Parathyroid adenoma (tissue), 2 donors: ENCODE measurements at regions not wholly inside any gene's neighbourhood (a gene's known extent, or its start where the extent isn't known, plus 50 kb on each side); places are given as distances from the start of the nearest gene placed in this dataset.

Experiments
- H2AFZ ChIP-seq: fragments of 300-600 bp; sonication (generic); one replicate; pipeline ENCODE4 v1.7.0; 2017; ENCODE audit warnings: antibody characterized with exemption, mild to moderate bottlenecking
- H3K27ac ChIP-seq: fragments of 300-600 bp; sonication (generic); one replicate; pipeline ENCODE4 v1.7.0; 2017
- H3K27me3 ChIP-seq: fragments of 300-600 bp; sonication (generic); one replicate; pipeline ENCODE4 v1.7.0; 2017; ENCODE audit warnings: low read length; ENCODE audit not compliant: control insufficient read depth, insufficient read depth
- H3K36me3 ChIP-seq: fragments of 300-600 bp; sonication (generic); one replicate; pipeline ENCODE4 v1.7.0; 2017; ENCODE audit warnings: low read length; ENCODE audit not compliant: control insufficient read depth, insufficient read depth
- H3K4me1 ChIP-seq: fragments of 300-600 bp; sonication (generic); one replicate; pipeline ENCODE4 v1.7.0; 2017; ENCODE audit warnings: control low read depth
- H3K4me2 ChIP-seq: fragments of 300-600 bp; sonication (generic); one replicate; pipeline ENCODE4 v1.7.0; 2017; ENCODE audit warnings: low read length
- H3K4me3 ChIP-seq: fragments of 300-600 bp; sonication (generic); one replicate; pipeline ENCODE4 v1.7.0; 2017; ENCODE audit warnings: low read depth, low read length
- H3K79me2 ChIP-seq: fragments of 300-600 bp; sonication (generic); one replicate; pipeline ENCODE4 v1.7.0; 2017; ENCODE audit warnings: control low read depth
- H3K9ac ChIP-seq: fragments of 300-600 bp; sonication (generic); one replicate; pipeline ENCODE4 v1.7.0; 2017; ENCODE audit warnings: mild to moderate bottlenecking
- H3K9me3 ChIP-seq: fragments of 300-600 bp; sonication (generic); one replicate; pipeline ENCODE4 v1.7.0; 2017; ENCODE audit warnings: low read length; ENCODE audit not compliant: control insufficient read depth
- CTCF ChIP-seq: fragments of 300-600 bp; sonication (generic); IDR thresholded peaks from one replicate; pipeline ENCODE4 v1.7.0; 2017; ENCODE audit warnings: antibody characterized with exemption, mild to moderate bottlenecking
- donor health status: primary hyperparathyroidism.

DNA sequence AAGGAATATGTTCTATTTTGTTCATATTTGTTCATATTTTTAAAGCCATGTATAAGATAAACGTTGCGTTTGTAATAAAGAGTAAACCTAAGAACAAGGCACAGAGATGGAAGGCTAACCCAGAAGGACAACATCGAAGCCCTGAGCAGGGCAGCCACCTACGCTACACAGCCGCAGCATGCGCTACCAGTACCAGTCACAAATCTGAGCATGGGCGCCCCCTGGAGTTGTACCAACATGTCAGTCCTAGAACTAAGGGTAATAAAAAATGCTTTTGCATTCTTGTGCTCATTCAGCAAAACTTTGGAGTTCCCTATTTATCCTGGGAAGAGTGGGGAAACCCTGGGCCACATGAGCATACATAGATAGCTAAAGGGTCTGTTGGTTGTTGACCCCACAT lies 70.6 kb downstream of the PLEKHG1 start:
- Histone ChIP-seq H3K27ac (no peak overlapping the region), H2AFZ (no peak overlapping the region), H3K4me1 (peaks cover 28% of the 10 kb centered on the region), H3K27me3 (no peaks in the 10 kb centered on the region), H3K4me3 (no peak overlapping the region), H3K9me3 (no peaks in the 10 kb centered on the region), H3K36me3 (no peaks in the 10 kb centered on the region), H3K79me2 (peaks cover 50% of the 10 kb centered on the region), H3K9ac (no peak overlapping the region), H3K4me2 (no peak overlapping the region)
- TF ChIP-seq CTCF = no peak

GRCh38 chr6:150672800-150673199 lies 73.1 kb downstream of the PLEKHG1 start:
- Histone ChIP-seq H3K9me3 (no peaks in the 10 kb centered on the region), H3K4me2 (no peak overlapping the region), H3K27me3 (no peaks in the 10 kb centered on the region), H3K9ac (no peak overlapping the region), H3K27ac (no peak overlapping the region), H3K79me2 (peaks cover 59% of the 10 kb centered on the region), H3K4me1 (peaks cover 17% of the 10 kb centered on the region), H2AFZ (no peak overlapping the region), H3K4me3 (no peak overlapping the region), H3K36me3 (no peaks in the 10 kb centered on the region)
- TF ChIP-seq CTCF = no peak

DNA sequence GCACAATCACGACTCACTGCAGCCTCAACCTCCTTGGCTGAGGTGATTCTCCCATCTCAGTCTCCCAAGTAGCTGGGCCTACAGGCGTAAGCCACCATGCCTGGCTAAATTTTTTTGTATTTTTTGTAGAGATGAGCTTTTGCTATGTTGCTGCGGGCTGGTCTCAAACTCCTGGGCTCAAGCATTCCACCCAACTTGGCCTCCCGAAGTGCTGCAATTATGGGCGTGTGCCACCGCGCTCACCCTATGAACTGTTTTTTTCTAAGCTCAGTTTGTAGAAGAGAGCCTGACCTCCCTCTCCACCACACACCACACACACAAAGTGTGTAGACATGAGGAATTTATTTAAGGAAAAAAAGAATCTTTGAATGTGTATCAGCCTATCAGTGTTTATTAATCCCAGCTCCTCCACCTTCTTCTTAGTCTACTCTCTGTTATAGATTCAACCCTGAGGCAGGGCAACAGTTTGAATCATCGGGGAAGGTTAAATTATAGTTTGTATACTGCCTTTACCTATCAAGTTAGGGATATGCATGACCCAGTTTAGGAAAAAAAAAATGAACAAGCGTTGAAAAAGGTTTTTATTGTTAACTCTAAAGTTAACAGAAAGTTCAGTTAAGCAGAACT lies 74.1 kb downstream of the PLEKHG1 start:
- no peak overlapping the region for H3K4me3 ChIP-seq
- H3K27me3 ChIP-seq = no peaks in the 10 kb centered on the region
- H3K27ac ChIP-seq = no peak overlapping the region
- H3K9me3 ChIP-seq = no peaks in the 10 kb centered on the region
- H3K36me3 ChIP-seq = no peaks in the 10 kb centered on the region
- H2AFZ ChIP-seq = no peak overlapping the region
- H3K79me2 ChIP-seq = peaks cover 67% of the 10 kb centered on the region
- no peak overlapping the region for H3K9ac ChIP-seq
- TF ChIP-seq CTCF = no peak
- no peak overlapping the region for H3K4me2 ChIP-seq
- peaks cover 12% of the 10 kb centered on the region for H3K4me1 ChIP-seq

DNA sequence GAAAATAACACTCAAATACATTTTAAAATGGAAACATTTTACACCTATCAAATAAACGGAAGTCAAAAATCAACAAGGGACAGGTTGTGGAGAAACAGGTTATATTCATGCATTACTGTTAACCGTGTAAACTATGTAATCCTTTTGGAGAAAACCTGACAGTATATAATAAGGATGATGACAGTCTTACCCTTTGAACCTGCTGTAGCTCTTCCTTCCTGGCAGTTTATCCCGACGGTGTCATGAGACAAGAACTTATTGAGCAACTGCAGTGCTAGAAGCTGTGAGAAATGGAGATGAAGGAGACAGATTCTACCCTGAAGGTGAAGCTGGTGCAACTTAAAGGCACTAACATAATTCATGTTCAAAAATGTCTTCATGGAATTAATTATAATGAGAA lies 76.7 kb downstream of the PLEKHG1 start:
- H3K36me3 ChIP-seq = no peaks in the 10 kb centered on the region
- H3K4me1 ChIP-seq = peaks cover 21% of the 10 kb centered on the region
- no peak for TF ChIP-seq CTCF
- no peaks in the 10 kb centered on the region for H3K9me3 ChIP-seq
- H3K27ac ChIP-seq = no peak overlapping the region
- no peak overlapping the region for H3K9ac ChIP-seq
- H2AFZ ChIP-seq = no peak overlapping the region
- H3K79me2 ChIP-seq = peaks cover 72% of the 10 kb centered on the region
- no peak overlapping the region for H3K4me3 ChIP-seq
- H3K4me2 ChIP-seq = no peak overlapping the region
- H3K27me3 ChIP-seq = no peaks in the 10 kb centered on the region

- Histone ChIP-seq H3K36me3 (no peaks in the 10 kb centered on the region), H3K4me1 (peaks cover 21% of the 10 kb centered on the region), H3K4me3 (no peak overlapping the region), H3K9ac (no peak overlapping the region), H3K27ac (no peak overlapping the region), H2AFZ (no peak overlapping the region), H3K9me3 (no peaks in the 10 kb centered on the region), H3K27me3 (no peaks in the 10 kb centered on the region), H3K4me2 (no peak overlapping the region), H3K79me2 (peaks cover 68% of the 10 kb centered on the region)
- TF ChIP-seq CTCF = no peak
These were observed 77.1 kb downstream of the PLEKHG1 start for GRCh38 chr6:150676772-150677171.
